ENCODE measurements at regions not wholly inside any gene's neighbourhood (a gene's known extent, or its start where the extent isn't known, plus 50 kb on each side); places are given as distances from the start of the nearest gene placed in this dataset.

DNA sequence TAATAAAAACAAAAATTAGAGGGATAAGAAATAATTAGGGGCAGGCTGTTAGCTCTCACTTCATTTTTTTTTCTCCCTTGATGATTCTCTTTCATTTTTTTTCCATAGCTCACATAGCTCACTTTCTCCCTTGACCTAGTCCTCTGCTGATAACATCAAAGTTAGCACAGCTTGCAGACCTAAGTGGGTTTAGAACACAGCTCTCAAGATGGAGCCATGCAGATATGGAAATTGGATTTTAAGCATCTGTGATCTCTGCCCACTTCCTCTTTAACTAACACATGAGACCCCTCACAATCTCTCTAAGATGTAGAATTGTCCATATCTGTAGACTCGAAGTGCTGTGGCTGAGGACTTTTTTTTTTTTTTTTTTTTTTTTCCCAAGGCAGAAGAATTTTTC lies 257.1 kb downstream of the SOX4 start:
- no peak for TF ChIP-seq POLR2A (IDR thresholded peaks at IDR 0.05)
- Histone ChIP-seq H3K27ac (no peak overlapping the region), H3K36me3 (no peaks in the 10 kb centered on the region), H3K9me3 (no peaks in the 10 kb centered on the region), H3K4me3 (no peak overlapping the region), H3K27me3 (replicated peaks in 1 of 7) (peaks cover 0 to 3% (median 0%) of the 10 kb centered on the region in 7 donors), H3K4me1 (peaks cover 0 to 22% (median 5%) of the 10 kb centered on the region in 6 donors)
- DNase-seq: no peak
- 23 to 50% (median 30%) methylated on average over 1 of the region's 1 CpG for WGBS, 5 donors
- intact Hi-C loops (cut with DNase I; ENCODE audit: low total_unique reads): no loop called here

DNA sequence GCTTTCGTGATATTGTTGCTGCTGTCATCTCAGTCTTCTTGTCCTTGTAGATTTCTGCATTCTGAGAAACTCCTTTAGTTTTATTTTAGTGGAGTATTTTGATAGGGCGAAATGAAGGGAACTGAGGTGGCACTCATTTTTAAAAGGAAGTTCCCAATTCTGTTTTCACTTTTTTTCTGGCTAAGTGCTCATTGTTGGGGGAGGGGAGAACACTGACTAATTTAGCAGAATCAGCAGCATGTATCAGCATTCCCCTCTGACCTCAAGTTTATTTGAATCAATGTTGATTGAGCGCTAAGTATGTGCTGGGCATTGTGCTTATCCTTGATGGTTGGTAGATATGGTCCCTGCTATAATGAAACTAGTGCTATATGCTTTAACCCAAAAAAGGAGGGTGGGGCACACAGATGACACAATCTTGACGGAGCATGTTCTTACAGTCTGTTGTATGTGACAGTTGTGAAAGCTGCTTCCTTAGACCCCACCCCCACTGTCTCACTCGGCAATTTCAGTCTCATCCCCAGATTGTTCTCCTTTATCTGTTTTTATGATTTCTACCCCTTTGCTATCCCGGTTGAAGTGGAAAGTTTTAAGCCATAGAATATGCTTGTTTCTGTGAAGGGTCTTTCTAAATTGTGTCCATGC lies 262.4 kb downstream of the SOX4 start:
- no peak for DNase-seq
- Histone ChIP-seq H3K27me3 (replicated peaks in 1 of 7) (no peaks in the 10 kb centered on the region), H3K27ac (peak overlapping the region in 7 of 8 donors; percentile 11 to 89 (median 78)), H3K4me1 (no peaks in the 10 kb centered on the region), H3K36me3 (no peaks in the 10 kb centered on the region), H3K9me3 (no peaks in the 10 kb centered on the region), H3K4me3 (peak overlapping the region in 1 of 8 donors; percentile 27)
- WGBS, 5 donors: 48 to 67% (median 60%) methylated on average over 6 of the region's 6 CpGs
- TF ChIP-seq POLR2A (IDR thresholded peaks at IDR 0.05) (no peak), POLR2AphosphoS5 (IDR thresholded peaks at IDR 0.05) (no peak)
- TF ChIP-seq, protein P1, sequence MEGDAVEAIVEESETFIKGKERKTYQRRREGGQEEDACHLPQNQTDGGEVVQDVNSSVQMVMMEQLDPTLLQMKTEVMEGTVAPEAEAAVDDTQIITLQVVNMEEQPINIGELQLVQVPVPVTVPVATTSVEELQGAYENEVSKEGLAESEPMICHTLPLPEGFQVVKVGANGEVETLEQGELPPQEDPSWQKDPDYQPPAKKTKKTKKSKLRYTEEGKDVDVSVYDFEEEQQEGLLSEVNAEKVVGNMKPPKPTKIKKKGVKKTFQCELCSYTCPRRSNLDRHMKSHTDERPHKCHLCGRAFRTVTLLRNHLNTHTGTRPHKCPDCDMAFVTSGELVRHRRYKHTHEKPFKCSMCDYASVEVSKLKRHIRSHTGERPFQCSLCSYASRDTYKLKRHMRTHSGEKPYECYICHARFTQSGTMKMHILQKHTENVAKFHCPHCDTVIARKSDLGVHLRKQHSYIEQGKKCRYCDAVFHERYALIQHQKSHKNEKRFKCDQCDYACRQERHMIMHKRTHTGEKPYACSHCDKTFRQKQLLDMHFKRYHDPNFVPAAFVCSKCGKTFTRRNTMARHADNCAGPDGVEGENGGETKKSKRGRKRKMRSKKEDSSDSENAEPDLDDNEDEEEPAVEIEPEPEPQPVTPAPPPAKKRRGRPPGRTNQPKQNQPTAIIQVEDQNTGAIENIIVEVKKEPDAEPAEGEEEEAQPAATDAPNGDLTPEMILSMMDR (IDR thresholded peaks at IDR 0.05 in 8 of 11, conservative IDR thresholded peaks at IDR 0.05 in 3 of 11): no peak
- intact Hi-C loops (cut with DNase I; ENCODE audit: low total_unique reads): no loop called here

DNA sequence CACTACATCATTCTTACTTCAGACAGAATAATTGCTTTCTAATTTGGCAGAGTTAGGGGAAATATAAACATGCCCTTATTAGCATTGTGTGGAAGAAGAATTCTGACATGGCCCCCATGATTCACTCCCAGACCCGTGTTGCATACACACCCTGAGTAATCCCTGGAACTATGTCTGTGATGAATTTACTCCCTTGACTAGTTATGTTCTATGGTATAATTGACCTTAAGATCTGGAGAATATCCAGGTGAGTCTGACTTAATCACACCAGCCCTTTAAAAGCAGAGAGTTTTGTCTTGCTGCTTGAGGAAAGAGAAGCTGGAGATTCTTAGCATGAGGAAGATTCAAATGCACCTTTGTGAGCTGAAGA lies 262.9 kb downstream of the SOX4 start:
- no peak for DNase-seq
- Histone ChIP-seq H3K9me3 (no peaks in the 10 kb centered on the region), H3K36me3 (no peaks in the 10 kb centered on the region), H3K4me3 (peak overlapping the region in 1 of 8 donors; percentile 27), H3K27me3 (replicated peaks in 1 of 7) (no peaks in the 10 kb centered on the region), H3K27ac (peak overlapping the region in 7 of 8 donors; percentile 11 to 89 (median 78)), H3K4me1 (no peaks in the 10 kb centered on the region)
- intact Hi-C loops (cut with DNase I; ENCODE audit: low total_unique reads): no loop called here
- 0 to 46% (median 37%) methylated on average over 1 of the region's 1 CpG for WGBS, 5 donors
- no peak for TF ChIP-seq POLR2AphosphoS5 (IDR thresholded peaks at IDR 0.05)
- TF ChIP-seq, protein P1 (IDR thresholded peaks at IDR 0.05 in 8 of 11, conservative IDR thresholded peaks at IDR 0.05 in 3 of 11): no peak
- no peak for TF ChIP-seq POLR2A (IDR thresholded peaks at IDR 0.05)

DNA sequence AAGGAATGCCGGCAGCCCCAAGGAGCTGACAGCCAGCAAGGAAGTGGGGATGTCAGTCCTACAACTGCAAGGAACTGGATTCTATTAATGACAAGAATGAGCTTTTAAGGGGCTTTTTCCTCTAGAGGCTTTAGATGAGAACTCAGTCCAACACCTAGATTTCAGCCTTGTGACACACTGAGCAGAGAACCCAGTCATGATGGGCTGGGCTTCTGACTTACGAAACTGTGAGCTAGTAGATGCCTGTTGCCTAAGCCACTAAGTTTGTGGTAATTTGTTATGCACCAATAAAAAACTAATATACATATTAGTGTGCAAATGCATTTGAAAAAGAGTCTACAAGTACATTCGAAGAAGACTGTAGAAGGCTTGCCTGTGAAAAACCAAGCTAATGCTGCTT lies 263.3 kb downstream of the SOX4 start:
- H3K27me3 ChIP-seq (replicated peaks in 1 of 7): no peaks in the 10 kb centered on the region
- no peaks in the 10 kb centered on the region for H3K36me3 ChIP-seq
- no peak for DNase-seq
- H3K4me1 ChIP-seq: no peaks in the 10 kb centered on the region
- no peak for TF ChIP-seq POLR2AphosphoS5 (IDR thresholded peaks at IDR 0.05)
- TF ChIP-seq, protein P1 (IDR thresholded peaks at IDR 0.05 in 8 of 11, conservative IDR thresholded peaks at IDR 0.05 in 3 of 11): no peak
- no peak for TF ChIP-seq POLR2A (IDR thresholded peaks at IDR 0.05)
- H3K4me3 ChIP-seq: peak overlapping the region in 1 of 8 donors; percentile 27
- 67 to 91% (median 77%) methylated on average over 3 of the region's 3 CpGs for WGBS, 5 donors
- H3K27ac ChIP-seq: peak overlapping the region in 6 of 8 donors; percentile 38 to 89 (median 80)
- H3K9me3 ChIP-seq: no peaks in the 10 kb centered on the region
- intact Hi-C loops (cut with DNase I; ENCODE audit: low total_unique reads): no loop called here
